Embryonic facial prominence (tissue), 1 donor: ENCODE measurements at regions not wholly inside any gene's neighbourhood (a gene's known extent, or its start where the extent isn't known, plus 50 kb on each side); places are given as distances from the start of the nearest gene placed in this dataset.
"Not testable (repeated sequence)": the region's sequence is repeated elsewhere in the genome, so short reads cannot be mapped to it uniquely, and the experiment has no call there.

Experiments
- DNase-seq: peaks from one replicate; pipeline ENCODE4 v3.0.0-alpha.2; 2016; ENCODE audit errors: extremely low spot score

DNA sequence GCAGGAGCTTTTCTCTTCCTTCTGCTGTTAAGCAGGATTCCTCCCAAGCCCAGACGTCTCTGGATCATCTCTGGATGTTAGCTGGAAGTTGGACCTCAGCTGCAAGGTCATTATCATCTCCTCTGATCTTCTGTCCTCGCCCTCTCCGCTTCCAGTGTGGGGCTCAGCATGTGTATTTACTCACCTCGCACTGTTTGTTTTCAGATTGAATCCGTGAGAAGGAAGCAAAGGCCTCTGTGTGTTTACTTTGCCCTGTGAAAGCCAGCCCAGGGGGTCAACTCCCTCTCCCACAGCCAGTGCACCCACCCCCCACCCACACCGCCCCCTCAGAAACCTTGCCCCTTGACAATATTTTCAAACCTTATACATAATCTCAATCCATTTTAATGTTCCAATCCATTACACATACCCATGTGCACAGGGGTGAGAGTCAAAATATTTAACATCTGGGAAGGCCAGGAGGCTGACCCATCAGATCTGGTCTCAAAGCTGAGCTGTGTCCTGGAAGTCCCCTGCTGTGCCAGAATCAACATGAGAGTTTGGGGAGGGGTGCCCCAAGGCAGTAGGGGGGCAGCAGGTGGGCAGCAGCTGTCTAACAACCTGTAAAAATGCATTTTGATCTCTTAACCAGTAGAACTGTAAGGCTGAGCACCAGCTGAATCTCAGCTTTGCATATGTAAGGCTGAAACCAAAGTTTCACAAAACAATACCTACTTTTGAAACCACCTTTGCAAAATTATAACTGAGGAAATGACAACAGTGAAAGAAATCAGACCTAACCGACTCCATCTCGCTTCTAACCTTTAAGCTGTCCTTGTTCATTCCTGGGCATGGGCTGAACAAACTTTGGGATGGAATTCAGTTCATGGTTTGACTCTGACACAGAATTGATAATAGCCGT, 157.9 kb downstream of the ZNF664 start:
- no peak for DNase-seq

DNA sequence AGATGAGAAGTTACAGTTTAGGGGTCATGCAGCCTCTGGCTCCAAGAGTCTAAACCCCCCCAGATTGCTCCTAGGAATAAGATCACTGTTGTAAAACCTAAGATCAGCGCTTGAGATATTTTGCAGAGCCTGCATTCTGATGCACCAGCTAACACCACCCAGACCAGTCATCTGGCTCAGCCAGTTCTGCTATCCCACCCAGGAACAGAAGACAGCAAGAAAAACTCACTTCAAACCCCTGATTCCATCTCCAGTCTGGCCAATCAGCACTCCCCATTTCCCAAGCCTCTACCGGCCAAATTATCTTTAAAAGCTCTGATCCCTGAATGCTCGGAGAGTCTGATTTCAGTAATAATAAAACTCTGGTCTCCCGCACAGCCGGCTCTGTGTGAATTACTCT, 158.6 kb downstream of the ZNF664 start:
- no peak for DNase-seq

DNA sequence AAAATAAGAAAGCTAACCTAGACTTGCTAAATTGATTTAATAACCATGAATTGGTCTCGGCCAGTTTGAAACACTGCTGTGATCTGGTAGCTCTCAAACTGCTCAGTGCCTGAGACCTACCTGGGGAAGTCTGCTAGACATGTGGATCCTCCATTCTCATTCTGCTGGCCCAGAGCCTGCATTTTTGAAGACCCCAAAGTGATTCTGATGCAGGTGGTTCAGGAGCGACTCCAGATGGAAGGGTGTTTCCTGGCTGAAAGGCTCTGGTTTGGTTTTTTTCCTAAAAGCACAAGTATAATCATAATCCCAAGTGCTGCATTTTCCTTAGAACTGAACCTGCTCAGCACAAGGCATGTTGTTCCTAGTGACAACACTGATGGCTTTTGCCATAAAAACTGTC, 159.5 kb downstream of the ZNF664 start:
- no peak for DNase-seq

DNA sequence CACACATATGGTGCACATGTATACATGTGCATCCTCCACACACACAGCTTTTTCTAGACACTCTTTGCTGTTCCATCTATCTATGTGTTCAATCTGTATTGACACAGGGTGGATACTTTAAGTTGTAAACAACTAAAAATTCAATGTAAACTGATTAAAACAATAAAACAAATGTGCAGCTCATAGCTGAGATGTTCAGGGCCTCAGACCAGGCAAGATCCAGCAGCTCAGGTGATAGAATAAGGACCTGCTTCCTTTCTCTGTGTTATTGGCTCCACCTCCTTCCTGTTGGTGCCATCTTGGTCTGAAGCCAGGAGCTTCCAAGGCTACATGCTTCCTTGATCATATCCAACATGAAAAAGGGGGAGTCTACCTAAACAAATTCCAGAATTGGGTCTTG, 158.1 kb upstream of the RFLNA start:
- DNase-seq: no peak

DNA sequence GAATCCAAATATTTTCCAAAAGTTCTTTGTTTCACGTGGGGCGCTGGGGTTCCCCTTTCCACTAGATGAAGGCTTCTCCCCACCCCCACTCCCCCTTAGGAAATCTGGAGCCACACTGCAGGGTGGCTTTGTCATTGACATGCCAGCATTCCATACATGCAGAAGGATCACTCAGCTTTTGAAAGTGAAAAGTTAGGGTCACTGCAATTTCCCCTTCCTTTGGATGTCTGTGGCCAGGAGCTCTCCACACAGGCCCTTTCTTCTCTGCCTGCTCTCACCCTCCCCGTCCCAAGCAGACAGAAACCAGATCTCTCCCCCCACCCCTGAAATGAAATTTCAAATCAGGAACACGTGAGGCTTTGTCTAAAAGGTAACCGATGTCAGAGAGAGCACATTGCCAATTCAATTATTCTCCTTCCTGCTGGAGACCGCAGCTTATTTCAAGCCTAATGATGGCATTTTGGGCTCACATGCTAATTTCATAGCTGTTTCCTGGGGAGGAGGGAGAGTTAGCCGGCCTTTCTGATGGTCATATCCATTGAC, 153.9 kb upstream of the RFLNA start:
- DNase-seq: peak; percentile 47

DNA sequence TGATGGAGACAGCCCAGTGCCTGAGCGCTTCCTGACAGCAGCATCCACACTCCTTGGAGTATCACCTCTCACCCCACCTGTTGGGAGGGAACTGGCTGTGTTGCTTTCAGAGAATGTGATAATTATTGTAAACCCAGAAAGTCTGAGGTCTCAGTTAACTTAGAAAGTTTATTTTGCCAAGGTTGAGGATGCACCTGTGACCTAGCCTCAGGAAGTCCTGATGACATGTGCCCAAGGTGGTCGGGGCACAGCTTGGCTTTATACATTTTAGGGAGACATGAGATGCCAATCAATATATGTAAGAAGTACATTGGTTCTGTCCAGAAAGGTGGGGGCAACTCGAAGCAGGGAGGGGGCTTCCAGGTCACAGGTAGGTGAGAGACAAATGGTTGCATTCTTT, 153.3 kb upstream of the RFLNA start:
- DNase-seq: not testable (repeated sequence)

DNA sequence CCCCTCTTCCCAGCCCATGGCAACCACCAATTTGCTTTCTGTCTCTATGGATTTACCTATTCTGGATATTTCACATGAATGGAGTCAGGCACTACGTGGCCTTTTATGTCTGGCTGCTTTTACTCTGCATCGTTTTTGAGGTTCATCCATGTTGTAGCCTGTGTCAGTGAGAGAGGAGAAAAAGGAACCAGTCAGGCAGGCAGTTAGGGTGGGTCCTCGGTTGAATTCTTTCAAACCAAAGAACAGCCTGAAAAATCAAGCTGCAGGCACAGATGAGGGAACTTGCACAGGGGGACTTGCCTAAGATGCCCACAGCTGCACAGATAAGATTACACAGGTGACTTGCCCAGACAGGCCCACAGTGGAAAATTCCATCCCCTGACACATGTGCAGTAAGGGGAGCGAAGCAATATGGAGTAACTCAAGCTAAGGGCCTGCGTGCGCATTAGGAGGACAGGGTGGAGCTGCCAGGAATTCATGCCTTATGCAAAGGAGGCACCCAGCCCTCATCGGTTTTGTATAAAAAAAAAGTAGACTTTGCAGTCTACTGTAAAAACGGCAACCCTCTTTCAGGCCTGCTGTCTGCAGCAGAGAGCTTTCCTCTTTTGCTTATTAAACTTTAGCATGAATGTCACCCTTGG, 152.4 kb upstream of the RFLNA start:
- no peak for DNase-seq

DNA sequence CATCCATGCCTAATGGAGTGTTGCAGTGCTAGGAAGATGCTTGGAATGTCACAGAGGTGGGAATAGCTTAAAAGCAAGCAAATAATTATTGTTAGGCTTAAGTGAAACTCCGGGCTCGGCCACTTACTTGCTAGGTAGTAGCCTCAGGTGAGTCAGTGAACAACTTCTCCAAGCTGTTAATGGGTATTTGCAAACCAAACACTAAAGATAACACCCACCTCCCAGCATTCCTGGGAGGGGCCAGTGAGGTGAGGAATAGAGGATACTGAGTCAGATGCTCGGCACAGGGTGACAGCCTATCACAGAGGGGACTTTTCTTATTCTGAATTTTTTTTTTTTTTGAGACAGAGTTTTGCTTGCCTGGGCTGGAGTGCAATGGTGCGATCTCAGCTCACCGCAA, 151.2 kb upstream of the RFLNA start:
- no peak for DNase-seq

DNA sequence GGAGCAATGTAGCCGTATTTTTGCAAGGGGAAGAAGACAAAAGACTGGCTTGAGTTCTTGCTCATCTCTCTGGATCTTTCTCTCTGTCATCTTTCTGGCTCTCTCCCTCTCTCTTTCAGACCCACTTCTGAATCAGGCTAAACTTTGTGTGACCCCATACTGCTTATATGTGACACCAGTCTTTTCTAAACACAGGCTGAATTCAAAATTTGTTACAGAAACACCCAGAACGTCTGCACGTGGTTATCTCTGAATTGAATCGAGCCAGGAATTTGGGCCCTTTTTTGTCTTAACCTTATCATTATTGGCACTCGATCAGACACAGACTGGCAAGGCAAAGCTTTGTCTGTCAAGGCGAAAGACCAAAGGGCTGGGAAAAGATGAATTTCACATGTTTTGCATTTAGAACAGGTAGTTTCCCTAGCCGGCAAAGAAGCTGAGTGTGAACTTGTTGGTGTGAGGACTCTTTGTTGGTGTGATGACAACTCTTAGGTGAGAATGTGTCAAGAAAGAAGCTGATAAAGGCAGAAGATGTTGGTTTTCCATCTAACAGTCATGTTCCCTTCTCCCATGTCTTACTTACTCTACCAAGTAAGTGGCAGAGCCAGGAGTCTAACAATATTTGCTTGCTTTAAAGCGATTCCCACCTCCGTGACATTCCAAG, 150.2 kb upstream of the RFLNA start:
- DNase-seq: no peak

DNA sequence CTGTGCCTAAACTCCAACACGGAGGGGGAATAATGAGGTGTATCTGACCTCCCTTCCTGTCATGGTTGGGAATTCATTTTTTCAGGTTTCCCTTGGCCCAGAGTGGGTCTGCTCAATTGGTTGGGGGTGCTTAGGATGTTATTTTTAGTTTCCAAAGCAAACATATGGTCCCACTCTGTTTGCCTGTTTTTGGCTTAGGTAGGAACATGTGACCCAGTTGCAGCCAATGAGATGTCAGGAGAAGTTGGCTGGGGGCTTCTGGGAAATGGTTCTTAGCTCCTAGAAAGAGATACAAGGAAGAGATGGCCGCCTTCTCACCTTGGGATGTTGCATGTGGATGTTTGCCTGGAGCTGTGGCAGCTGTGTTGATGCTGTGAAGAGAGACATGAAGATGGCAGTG, 147.9 kb upstream of the RFLNA start:
- DNase-seq: no peak

DNA sequence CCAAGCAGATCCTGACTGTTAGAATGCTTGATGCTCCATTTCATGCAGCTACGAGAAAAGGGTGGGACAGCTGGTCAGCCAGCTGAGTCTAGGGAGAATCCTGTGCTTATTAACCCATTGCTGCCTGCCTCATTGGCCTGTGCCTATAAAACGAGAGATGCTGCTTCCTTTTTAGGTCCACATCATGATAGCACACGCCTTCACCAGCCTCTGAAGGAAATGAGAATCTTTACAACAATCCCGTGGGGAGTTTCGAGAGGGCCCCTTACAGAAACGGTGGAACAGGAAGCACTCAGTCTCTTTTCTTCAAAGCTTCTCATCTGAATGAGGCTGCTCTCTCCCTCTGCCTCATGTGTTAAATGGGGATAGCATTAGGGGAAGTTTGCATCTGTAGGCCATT, 147.3 kb upstream of the RFLNA start:
- DNase-seq: no peak

DNA sequence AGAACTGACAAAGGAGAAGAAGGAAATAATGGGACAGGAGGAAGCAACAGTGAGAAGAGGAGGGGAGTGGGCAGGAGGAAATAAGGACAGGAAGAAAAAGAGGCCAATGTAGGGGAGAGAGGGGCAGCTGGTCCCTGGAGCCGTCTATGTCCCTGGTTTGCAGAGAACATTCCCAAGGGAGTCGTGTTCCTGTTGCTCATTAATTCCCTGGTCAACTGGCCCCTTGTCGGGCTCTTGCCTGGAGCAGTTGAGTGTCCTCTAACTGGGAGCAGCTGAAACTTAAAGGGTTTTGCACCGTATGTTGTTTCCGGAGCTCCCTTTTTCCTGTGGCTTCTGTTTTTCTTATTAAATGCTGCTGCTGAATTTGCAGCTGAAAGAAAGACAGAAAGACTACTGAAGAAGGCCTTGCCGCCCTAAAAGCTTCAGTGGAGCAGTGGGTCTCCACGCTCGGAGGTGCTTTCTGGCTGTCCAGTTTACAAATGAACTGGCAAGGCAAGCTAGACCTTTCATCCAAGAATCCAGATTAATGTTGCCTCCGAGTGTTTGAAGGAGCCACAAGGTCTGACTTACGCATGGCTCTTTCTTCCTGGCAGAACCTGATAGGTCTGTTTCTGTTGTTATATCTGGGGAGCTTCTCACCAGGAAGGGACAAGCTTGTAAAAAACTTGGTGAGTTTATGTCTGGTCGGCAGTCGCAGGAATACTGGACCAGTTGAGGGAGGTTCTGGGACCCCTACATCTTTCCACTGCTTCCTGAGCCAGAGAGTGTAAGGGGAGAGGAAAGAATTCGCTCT, 146.2 kb upstream of the RFLNA start:
- no peak for DNase-seq

DNA sequence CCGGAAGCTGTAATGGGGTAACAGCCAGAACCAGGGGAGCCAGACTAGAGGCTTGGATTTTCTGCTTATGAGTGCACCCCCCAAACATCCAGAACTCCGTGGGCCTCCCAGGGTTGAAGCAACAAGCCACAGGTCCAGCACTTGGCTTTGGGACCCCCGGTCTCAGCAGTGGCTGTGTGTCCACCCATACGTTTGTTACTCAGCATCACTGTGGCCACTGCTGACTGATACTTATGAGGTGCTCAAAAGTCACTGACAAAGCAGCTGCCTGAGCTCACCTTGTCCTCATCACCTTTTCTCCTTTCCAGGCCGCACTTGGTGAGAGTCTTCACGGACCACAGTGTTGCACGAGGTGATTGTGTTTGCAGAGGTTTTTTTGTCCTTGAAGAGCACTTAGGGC, 145.6 kb upstream of the RFLNA start:
- DNase-seq: no peak

DNA sequence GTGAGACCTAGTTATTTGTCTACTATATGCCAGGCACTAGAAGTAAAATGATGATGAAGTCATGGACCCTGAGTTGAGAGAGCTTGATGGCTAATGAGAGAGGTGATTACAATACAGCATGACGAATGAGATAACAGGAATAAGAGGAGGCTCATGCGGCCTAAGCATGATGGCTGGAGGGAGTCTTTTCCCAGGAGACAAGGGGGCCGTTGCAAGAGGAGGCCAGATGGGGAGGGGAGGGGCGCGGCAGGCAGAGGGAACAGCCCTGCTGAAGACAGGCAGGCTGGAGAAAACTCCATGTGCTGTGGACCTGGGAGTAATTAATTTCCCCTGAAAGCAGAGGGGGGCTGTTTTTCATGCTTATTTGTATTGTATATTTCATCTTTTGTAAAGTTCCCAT, 144.7 kb upstream of the RFLNA start:
- DNase-seq: no peak

DNA sequence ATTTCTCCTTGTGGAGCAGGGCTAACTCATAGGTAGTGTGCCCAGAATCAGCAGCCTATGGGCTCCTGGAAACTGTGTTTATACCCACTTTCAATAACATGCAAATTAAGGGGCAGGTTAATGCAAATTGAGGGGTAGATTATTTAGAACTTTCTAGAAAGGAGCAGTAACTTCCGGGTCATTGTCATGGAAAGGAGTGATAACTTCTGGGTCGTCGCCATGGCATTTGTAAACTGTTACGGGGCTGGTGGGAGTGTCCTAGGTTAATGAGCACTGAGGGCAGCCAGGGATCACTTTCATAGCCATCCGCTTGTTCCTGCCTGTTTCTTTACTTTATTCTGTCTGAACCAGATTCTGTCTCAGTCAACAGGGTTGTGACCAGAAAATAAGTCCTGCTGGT, 143.3 kb upstream of the RFLNA start:
- DNase-seq: no peak

DNA sequence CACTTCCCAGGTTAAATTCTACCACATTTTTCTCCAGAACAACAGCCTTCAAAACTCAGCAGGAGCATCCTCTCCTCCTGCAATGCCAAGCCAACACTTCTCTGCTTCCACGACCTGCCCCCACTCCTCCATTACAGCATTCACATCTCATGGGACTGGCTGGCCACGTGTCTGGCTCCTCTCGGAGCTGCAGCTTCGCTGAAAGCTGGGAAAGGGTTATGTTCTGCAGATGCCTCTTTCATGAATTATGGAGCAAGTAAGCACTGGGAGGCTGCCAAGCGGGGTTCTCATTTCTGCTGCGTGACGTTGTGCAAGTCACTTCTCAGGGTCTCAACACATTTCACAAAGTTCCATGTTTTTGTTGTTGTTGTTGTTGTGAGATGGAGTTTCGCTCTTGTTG, 142.2 kb upstream of the RFLNA start:
- DNase-seq: no peak

DNA sequence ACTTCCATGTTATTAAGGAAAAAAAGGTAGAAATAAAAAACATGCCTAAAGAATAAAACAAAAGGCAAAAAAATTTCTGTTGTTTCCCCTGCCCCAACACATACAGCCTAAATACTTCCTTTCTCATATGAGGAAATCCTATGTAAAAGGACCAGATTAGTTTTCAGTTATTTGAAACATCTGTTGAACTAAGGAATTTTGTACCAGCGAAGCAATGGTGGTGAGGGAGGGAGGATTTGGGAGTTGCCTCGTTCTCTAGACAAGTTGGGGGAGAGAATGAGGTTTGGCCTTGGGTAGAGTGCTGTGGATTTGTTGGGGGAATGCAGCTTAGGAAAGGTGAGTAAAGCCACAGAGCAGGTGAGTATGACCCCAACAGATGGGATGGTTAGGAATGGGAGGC, 141.5 kb upstream of the RFLNA start:
- peak; percentile 50 for DNase-seq

DNA sequence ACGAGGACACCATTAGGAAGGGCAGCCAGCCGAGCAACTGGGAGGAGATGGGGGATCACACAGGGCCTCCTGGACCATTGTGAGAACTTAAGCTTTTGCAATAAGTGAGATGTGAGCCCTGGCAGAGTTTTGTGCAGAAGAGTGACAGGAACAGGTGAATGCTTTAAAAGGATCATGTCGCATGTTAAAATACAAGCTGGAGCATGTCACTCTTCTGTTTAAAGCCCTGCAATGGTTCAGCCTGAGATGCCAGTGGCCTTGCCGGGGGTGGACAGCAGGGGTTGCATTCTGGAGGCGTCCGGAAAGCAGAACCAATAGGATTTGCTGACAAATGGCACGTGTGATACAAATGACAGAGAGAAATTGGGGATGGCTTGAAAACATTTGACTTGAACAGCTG, 137.5 kb upstream of the RFLNA start:
- DNase-seq: no peak

DNA sequence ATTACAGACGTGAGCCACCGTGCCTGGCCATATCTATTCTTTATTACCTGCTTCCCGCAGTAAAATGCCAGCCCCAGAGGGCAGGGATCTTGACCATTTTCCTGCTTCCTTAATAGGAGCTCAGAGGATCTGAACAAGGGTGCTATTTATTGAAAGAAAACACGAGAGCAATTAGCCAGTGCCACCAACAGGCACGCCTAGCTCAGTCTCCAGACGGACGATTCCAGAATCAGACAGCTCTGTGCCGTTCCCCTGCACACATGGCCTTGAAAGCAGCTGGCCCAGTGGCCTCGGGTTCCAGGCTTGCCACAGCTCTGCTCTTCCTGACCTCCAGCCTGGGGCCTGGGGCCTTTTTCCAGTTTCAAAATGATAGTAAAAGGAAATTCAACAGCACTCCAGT, 135.2 kb upstream of the RFLNA start:
- no peak for DNase-seq

DNA sequence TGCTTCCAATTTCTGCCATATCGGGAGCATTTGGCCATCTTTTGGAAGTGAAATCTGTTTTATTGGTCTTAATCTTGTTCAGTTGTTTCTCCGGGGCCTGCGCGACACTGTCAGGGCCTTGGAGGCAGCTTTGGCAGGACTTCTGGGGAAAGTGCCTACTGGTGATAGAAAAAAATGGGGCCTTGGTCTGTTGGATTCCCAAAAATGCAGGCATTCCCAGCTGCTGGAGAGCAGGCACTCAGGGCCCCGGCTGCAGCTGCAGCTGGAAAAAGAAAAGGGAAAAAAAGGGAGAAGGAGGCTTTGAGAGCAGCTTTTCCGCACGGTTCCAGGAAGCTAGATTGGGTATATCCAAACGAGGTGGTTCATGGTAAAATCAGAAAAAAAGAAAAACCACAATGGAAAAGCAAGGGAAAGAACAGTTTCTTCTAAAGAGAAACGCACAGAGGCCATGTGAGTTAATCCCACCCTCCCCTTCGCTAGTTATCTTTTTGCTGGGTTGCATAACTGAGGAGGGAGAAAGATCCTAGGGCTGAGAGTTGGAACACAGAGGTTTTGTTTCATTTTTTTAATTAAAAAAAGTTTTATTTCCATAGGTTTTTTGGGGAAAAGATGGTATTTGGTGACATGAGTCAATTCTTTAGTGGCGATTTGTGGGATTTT, 134.7 kb upstream of the RFLNA start:
- no peak for DNase-seq

DNA sequence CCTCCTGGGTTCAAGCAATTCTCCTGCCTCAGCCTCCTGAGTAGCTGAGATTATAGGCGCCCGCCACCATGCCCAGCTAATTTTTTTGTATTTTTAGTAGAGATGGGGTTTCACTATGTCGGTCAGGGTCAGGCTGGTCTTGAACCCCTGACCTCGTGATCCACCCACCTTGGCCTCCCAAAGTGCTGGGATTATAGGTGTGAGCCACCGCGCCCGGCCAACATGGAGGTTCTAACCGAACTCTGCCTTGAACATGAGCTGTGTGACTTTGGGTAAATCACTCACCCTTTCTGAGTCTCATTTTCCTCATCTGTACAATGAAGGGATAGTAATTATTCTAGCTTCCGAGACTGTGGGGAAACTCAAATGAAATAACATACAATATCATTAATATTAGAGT, 133.5 kb upstream of the RFLNA start:
- not testable (repeated sequence) for DNase-seq
